Activated CD8-positive, alpha-beta T cell treated with anti-CD3 and anti-CD28 coated beads, Interleukin-2, amount 10 ng/mL, durations not matched to agents 7 days and 5 days (primary cell): ENCODE measurements at regions not wholly inside any gene's neighbourhood (a gene's known extent, or its start where the extent isn't known, plus 50 kb on each side); places are given as distances from the start of the nearest gene placed in this dataset.

Experiments
- ATAC-seq: fragments of 150-1000 bp; cut with Tn5 transposase; one replicate; pipeline ENCODE4 v1.10.0; 2021; ENCODE audit warnings: moderate library complexity
- CTCF ChIA-PET: fragments of 350-600 bp; sonication (Branson Sonifier 250); formaldehyde crosslinking; loops from one replicate; lab custom pipeline; 2021; ENCODE audit warnings: antibody characterized with exemption; lab: Charles Lee
- POLR2A ChIA-PET: fragments of 350-600 bp; sonication (Branson Sonifier 250); formaldehyde crosslinking; loops from one replicate; lab custom pipeline; 2021; ENCODE audit warnings: antibody characterized with exemption; lab: Charles Lee
- DNase-seq: peaks from one replicate; pipeline ENCODE4 v3.0.0-alpha.2; 2020
- H3K27ac Mint-ChIP-seq: one replicate; pipeline ENCODE4 v1.8.0; 2021; ENCODE audit warnings: mild to moderate bottlenecking, mixed read lengths
- H3K27me3 Mint-ChIP-seq: one replicate; pipeline ENCODE4 v1.8.0; 2021; ENCODE audit warnings: low read depth, mixed read lengths
- H3K36me3 Mint-ChIP-seq: one replicate; pipeline ENCODE4 v1.8.0; 2021; ENCODE audit warnings: low read depth, mixed read lengths
- H3K4me1 Mint-ChIP-seq: one replicate; pipeline ENCODE4 v1.8.0; 2021; ENCODE audit warnings: low read depth, mixed read lengths
- H3K4me3 Mint-ChIP-seq: one replicate; pipeline ENCODE4 v1.8.0; 2021; ENCODE audit warnings: mild to moderate bottlenecking, mixed read lengths
- H3K9me3 Mint-ChIP-seq: one replicate; pipeline ENCODE4 v1.8.0; 2022; ENCODE audit warnings: mixed read lengths; ENCODE audit not compliant: insufficient read depth

GRCh38 chr14:43252866-43253265, 1254.2 kb downstream of the FSCB start:
- ATAC-seq: no peak

GRCh38 chr14:43249591-43249990, 1257.5 kb downstream of the FSCB start:
- Mint-ChIP-seq H3K36me3 (no peaks in the 10 kb centered on the region), H3K4me3 (no peak overlapping the region), H3K27ac (no peak overlapping the region), H3K9me3 (peaks cover 10% of the 10 kb centered on the region), H3K27me3 (no peaks in the 10 kb centered on the region), H3K4me1 (no peaks in the 10 kb centered on the region)
- no peak for ATAC-seq
- CTCF ChIA-PET: no interaction called here
- POLR2A ChIA-PET: no interaction called here
- DNase-seq: no peak

More at GRCh38 chr14:43252866-43253265, 1254.2 kb downstream of the FSCB start:
- ChIA-PET CTCF (no interaction called here), POLR2A (no interaction called here)
- no peaks in the 10 kb centered on the region for H3K27me3 Mint-ChIP-seq
- H3K27ac Mint-ChIP-seq: no peak overlapping the region
- H3K36me3 Mint-ChIP-seq: no peaks in the 10 kb centered on the region
- no peak for DNase-seq
- H3K9me3 Mint-ChIP-seq: peaks cover 6% of the 10 kb centered on the region
- no peaks in the 10 kb centered on the region for H3K4me1 Mint-ChIP-seq
- H3K4me3 Mint-ChIP-seq: no peak overlapping the region

GRCh38 chr14:43249116-43249515, 1258.0 kb downstream of the FSCB start:
- no peaks in the 10 kb centered on the region for H3K4me1 Mint-ChIP-seq
- ChIA-PET CTCF (no interaction called here), POLR2A (no interaction called here)
- H3K9me3 Mint-ChIP-seq: peaks cover 10% of the 10 kb centered on the region
- H3K36me3 Mint-ChIP-seq: no peaks in the 10 kb centered on the region
- no peak overlapping the region for H3K27ac Mint-ChIP-seq
- no peak for ATAC-seq
- no peak overlapping the region for H3K4me3 Mint-ChIP-seq
- H3K27me3 Mint-ChIP-seq: no peaks in the 10 kb centered on the region
- no peak for DNase-seq

DNA sequence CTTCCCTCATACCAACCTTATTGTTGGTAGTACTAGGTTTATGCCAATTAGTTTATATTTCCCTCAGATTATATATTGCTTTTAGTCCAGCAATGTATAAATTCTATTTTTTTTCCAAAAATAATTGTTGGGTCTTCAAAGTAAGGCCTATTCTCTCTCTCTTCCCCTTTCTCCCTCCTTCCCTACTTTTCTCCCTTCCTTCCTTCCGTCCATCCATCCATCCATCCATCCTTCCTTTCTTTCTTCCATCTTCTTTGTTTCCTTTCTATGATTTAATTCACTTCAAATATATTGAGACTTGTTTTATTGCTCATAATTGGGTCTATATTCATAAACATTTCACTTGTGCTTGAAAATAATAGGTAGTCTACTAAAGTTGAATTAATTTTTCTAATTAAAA, 1259.2 kb downstream of the FSCB start:
- ATAC-seq (no peak), DNase-seq (no peak)
- H3K36me3 Mint-ChIP-seq: no peaks in the 10 kb centered on the region
- H3K27me3 Mint-ChIP-seq: no peaks in the 10 kb centered on the region
- H3K4me3 Mint-ChIP-seq: no peak overlapping the region
- H3K27ac Mint-ChIP-seq: no peak overlapping the region
- ChIA-PET CTCF (no interaction called here), POLR2A (no interaction called here)
- peaks cover 6% of the 10 kb centered on the region for H3K9me3 Mint-ChIP-seq
- no peaks in the 10 kb centered on the region for H3K4me1 Mint-ChIP-seq

- no peak for DNase-seq
- Mint-ChIP-seq H3K36me3 (no peaks in the 10 kb centered on the region), H3K4me3 (no peak overlapping the region), H3K4me1 (no peaks in the 10 kb centered on the region), H3K9me3 (peaks cover 6% of the 10 kb centered on the region), H3K27me3 (no peaks in the 10 kb centered on the region), H3K27ac (no peak overlapping the region)
- ChIA-PET CTCF (no interaction called here), POLR2A (no interaction called here)
- ATAC-seq: no peak
Measured at GRCh38 chr14:43244142-43244625, 1262.9 kb downstream of the FSCB start.

DNA sequence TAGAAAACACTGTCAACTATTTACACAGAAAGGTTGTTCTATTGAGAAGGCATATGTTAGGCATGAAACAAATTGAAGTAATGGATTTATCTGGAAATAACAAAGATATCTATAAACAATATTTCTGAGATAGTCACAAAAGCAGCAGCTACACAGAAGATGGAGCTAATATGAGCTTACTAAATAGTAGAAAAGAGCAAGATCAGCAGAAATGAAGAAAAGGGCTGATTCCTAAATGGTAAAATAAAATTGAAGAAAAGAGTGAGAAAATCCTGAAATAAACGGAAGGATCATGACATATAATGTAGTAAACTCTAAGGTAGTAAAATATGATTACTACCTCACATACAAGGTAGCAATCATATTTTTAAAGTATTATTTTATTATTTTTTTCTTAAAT, 1263.9 kb downstream of the FSCB start:
- no peak for ATAC-seq
- no peak for DNase-seq
- Mint-ChIP-seq H3K27me3 (no peaks in the 10 kb centered on the region), H3K4me3 (no peak overlapping the region), H3K9me3 (peaks cover 6% of the 10 kb centered on the region), H3K36me3 (no peaks in the 10 kb centered on the region), H3K27ac (no peak overlapping the region), H3K4me1 (no peaks in the 10 kb centered on the region)
- ChIA-PET CTCF (no interaction called here), POLR2A (no interaction called here)

DNA sequence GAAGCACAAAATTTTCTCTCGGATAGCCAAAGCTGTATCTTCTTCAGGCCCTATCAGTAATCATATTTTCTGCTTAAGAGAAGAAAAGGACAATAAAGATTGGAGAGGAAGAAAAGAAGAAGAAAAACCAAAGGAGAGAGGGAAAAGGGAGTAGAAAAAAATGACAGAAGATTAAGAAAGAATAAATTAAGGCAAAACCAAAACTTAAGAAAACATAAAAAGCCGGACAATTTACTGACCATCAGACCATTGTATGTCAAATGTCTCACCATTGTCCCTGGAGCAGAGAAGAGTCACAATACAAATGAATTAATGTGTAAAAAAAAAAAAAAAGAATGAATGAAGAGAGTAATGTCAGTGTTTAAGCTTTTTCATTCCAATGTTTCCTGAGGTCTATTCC, 1274.8 kb downstream of the FSCB start:
- CTCF ChIA-PET: no interaction called here
- H3K4me3 Mint-ChIP-seq: no peak overlapping the region
- H3K9me3 Mint-ChIP-seq: peaks cover 15% of the 10 kb centered on the region
- no peak for ATAC-seq
- DNase-seq: no peak
- H3K36me3 Mint-ChIP-seq: no peaks in the 10 kb centered on the region
- no peaks in the 10 kb centered on the region for H3K4me1 Mint-ChIP-seq
- POLR2A ChIA-PET: no interaction called here
- H3K27ac Mint-ChIP-seq: no peak overlapping the region
- H3K27me3 Mint-ChIP-seq: no peaks in the 10 kb centered on the region

DNA sequence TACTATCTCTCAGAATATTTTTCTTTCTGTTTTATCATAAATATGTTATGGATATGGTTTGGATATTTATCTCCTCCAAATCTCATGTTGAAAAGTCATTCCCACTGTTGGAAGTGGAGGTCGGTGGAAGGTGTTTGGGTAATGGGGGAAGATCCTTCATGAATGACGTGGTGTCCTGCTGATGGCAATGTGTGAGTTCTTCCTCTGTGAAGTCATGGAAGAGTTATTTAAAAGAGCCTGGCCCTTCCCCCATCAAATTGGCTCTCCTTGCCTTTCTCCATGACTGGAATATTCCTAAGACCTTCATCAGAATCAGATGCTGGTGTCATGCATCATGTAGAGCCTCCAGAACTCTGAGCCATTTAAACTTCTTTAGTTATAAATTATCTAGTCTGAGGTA, 1291.6 kb downstream of the FSCB start:
- Mint-ChIP-seq H3K27me3 (no peaks in the 10 kb centered on the region), H3K36me3 (no peaks in the 10 kb centered on the region), H3K4me1 (no peaks in the 10 kb centered on the region), H3K4me3 (no peak overlapping the region), H3K9me3 (peaks cover 7% of the 10 kb centered on the region), H3K27ac (no peak overlapping the region)
- CTCF ChIA-PET: no interaction called here
- POLR2A ChIA-PET: no interaction called here
- ATAC-seq: no peak
- DNase-seq: no peak

GRCh38 chr14:43207189-43207588, 1299.9 kb downstream of the FSCB start:
- POLR2A ChIA-PET: no interaction called here
- H3K27ac Mint-ChIP-seq: no peak overlapping the region
- peaks cover 8% of the 10 kb centered on the region for H3K9me3 Mint-ChIP-seq

DNA sequence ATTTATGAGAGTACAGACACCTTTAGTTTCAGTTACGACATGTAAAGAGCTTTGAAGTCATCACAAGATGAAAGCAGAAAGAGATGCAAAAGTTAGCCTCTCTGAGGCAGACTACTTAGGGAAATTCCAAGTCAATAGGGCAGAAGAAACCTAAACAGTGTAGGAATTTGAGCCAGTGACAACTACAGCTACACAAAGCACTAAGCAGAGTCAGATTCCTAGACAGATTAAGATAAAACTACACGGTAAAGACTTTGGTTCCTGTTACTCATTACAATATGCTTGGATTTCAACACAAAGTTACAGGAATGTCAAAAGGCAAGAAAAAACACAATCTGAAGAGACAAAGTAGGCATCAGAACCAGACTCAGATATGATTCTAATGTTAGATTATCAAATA, 1302.3 kb downstream of the FSCB start:
- Mint-ChIP-seq H3K27me3 (no peaks in the 10 kb centered on the region), H3K27ac (no peak overlapping the region), H3K4me1 (no peaks in the 10 kb centered on the region), H3K36me3 (no peaks in the 10 kb centered on the region), H3K9me3 (peaks cover 19% of the 10 kb centered on the region), H3K4me3 (no peak overlapping the region)
- DNase-seq (no peak), ATAC-seq (no peak)
- CTCF ChIA-PET: no interaction called here
- POLR2A ChIA-PET: no interaction called here

More at GRCh38 chr14:43207189-43207588, 1299.9 kb downstream of the FSCB start:
- H3K36me3 Mint-ChIP-seq: no peaks in the 10 kb centered on the region
- CTCF ChIA-PET: no interaction called here
- H3K27me3 Mint-ChIP-seq: no peaks in the 10 kb centered on the region
- ATAC-seq (no peak), DNase-seq (no peak)
- H3K4me3 Mint-ChIP-seq: no peak overlapping the region
- H3K4me1 Mint-ChIP-seq: no peaks in the 10 kb centered on the region

- no peak overlapping the region for H3K4me3 Mint-ChIP-seq
- DNase-seq: no peak
- H3K9me3 Mint-ChIP-seq: peaks cover 14% of the 10 kb centered on the region
- POLR2A ChIA-PET: no interaction called here
- no peaks in the 10 kb centered on the region for H3K4me1 Mint-ChIP-seq
- CTCF ChIA-PET: no interaction called here
- H3K36me3 Mint-ChIP-seq: no peaks in the 10 kb centered on the region
- no peak overlapping the region for H3K27ac Mint-ChIP-seq
- H3K27me3 Mint-ChIP-seq: no peaks in the 10 kb centered on the region
- no peak for ATAC-seq
Measured at GRCh38 chr14:43200519-43200918, 1306.6 kb downstream of the FSCB start.

GRCh38 chr14:43198465-43198864, 1308.6 kb downstream of the FSCB start:
- H3K27me3 Mint-ChIP-seq: no peaks in the 10 kb centered on the region
- CTCF ChIA-PET: no interaction called here
- no peak for DNase-seq
- POLR2A ChIA-PET: no interaction called here
- no peak for ATAC-seq
- peaks cover 10% of the 10 kb centered on the region for H3K9me3 Mint-ChIP-seq
- H3K4me3 Mint-ChIP-seq: no peak overlapping the region
- no peaks in the 10 kb centered on the region for H3K4me1 Mint-ChIP-seq
- H3K27ac Mint-ChIP-seq: no peak overlapping the region
- H3K36me3 Mint-ChIP-seq: no peaks in the 10 kb centered on the region

- ATAC-seq: no peak
- Mint-ChIP-seq H3K27me3 (no peaks in the 10 kb centered on the region), H3K27ac (no peak overlapping the region), H3K36me3 (no peaks in the 10 kb centered on the region), H3K4me3 (no peak overlapping the region), H3K4me1 (no peaks in the 10 kb centered on the region), H3K9me3 (peaks cover 12% of the 10 kb centered on the region)
- ChIA-PET CTCF (no interaction called here), POLR2A (no interaction called here)
- DNase-seq: no peak
Measured at GRCh38 chr14:43184540-43184939, 1322.5 kb downstream of the FSCB start.
